GM18909 (cell line): ENCODE measurements at regions not wholly inside any gene's neighbourhood (a gene's known extent, or its start where the extent isn't known, plus 50 kb on each side); places are given as distances from the start of the nearest gene placed in this dataset.

Source experiments
- ATAC-seq: cut with Tn5 transposase; IDR thresholded peaks from one replicate; pipeline ENCODE4 v1.9.1; 2021; ENCODE audit warnings: mild to moderate bottlenecking; ENCODE audit not compliant: unreplicated experiment, poor library complexity

DNA sequence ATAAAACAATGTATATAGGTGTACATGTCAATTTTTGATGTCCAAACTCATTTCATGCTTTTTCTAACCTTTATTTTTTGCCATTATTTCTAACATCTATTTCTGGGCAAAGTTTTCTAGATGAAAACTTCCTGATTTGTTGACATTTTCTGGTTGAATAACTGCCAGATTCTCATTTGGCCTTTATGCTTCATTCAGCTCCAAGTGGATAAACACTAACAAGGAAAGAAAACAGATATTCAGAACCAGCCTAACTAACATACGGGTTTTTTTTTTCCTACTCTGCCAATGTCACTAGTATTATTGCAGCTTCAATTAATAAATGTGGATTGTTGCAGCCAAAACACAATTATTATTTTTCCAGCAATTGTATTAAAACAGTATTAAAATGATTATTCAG, 50.9 kb upstream of the RAP1GDS1 start:
- ATAC-seq, result no peak

DNA sequence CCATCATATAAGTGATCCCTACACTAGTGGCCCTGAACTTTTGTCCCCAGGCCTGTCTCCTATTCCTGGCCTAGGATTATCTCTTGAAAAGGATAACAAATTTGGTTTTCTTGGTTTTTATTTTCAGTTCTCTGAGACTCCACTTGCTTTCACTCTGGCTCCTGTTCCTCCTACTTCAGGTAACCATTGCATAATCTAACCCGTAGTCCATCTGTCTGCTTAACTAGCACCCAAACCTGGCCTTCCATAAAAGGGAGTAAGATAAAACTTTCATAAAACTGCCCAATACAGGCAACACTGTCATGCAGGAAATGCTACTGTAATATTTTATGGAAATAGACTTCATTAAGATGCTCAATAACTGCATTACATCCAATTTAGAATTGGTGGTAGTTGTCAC, 52.1 kb upstream of the RAP1GDS1 start:
- ATAC-seq, result no peak

DNA sequence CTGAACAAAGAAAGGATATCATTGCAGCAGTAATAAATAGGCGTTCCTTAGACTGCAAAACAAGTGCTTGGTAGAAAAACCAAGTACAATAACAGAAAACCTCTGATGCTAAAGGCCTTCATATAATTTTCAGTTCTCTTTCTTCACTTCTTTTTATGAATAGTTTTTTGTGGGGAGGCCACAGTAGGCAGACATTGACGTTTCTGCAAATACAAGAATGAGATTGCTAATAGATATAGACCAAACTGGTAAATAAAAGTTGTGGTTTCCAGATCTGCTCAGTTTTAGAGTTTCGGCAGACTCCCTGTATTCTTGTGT, 57.0 kb upstream of the RAP1GDS1 start:
- ATAC-seq, result peak; percentile 65

DNA sequence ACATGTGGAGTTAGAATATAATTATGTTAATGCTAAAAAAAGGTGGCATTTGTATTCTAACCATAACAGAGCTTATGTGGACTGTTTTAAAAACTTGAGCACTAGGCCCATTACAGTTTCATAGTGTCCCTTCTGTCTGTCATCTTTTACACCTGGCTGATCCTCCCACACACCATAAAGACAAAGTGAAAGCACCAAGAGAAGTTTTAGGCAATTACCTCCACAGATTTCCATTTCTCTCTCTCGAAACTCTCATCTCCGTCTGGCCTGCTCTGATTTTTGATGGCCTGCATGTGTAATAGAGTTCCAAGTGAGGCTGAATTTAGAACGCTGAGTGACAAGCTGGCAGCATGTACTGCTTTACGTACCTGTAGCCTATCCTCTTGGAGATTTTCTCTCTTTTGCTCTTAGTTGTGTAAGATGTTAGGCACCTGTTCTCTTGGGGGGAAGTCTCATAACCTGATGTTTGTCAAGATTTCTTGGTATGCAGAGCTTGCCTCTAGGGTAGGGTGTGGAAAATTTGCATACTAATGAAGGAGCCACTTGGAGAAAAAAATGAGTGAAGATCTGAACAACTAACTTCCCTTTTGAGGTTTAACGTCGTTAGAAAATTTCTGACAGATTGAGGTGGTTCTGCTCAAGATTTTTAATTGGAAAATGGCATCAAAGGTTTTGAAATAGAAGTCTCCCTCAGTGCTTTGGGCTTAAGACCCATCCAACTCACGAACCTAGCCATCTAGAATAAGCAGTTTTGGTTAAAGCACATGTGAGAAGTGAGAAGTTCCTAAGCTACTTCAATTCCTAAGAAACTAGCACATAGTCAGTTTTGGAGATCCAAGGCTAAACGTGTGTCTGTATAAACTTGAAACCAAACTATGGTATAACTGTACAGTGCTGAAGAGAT, 57.6 kb upstream of the RAP1GDS1 start:
- peak; percentile 79 for ATAC-seq

DNA sequence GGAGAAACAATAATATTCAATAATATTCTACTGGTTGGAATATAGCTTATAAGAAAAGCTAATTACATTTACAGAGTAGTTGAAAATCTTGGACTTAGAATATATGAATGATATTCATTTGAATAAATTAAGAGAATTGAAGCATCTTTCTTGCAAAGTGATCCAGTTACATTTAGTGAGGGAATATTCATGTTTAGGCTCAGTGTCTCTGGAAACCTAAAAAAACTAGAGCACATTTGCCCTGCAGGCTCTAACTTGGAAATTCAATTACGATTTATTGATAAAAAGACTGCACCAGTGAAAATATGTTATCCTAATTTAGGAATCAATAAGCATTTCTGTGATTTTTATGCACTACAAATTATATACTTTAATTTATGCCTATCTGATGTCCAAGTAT, 58.3 kb upstream of the RAP1GDS1 start:
- no peak for ATAC-seq

DNA sequence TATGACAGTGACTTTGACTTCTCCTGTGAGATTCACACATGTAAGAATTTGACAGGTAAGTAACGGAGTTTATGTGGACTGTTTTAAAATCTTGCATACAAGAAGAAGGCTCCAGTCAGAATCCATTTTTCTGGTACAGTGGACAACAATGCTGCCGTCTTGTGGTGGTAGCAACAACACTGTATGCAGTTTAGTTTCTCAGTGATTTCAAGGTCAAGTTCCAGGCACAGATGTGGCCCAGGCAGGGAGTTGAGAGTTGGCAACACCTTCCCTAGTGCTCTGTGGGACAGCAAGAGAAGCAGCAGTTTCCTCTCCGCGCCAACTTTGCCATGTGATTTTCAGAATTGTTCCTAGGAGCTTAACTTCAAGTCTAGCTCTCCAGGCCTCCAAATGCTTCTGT, 56.0 kb upstream of the STPG2 start:
- ATAC-seq, result no peak

DNA sequence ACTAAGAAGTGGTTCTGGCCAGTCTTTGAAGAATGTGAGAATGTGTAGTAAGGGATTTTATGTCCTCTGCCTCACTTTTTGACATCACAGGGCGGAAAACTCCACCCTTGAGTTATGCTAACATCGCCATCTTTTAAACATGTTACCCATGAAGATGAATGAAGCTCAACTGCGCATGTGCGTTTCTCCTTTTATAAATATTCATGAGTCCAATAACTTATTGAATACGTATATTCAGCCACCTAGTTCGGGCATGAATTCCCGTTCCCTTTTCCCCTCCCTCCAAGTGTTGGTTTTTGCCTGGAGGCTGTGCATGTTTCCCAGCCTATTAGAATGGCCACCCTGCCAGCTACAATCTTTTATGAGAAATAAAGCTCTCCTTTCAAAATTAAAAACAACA, 51.7 kb upstream of the STPG2 start:
- no peak for ATAC-seq

DNA sequence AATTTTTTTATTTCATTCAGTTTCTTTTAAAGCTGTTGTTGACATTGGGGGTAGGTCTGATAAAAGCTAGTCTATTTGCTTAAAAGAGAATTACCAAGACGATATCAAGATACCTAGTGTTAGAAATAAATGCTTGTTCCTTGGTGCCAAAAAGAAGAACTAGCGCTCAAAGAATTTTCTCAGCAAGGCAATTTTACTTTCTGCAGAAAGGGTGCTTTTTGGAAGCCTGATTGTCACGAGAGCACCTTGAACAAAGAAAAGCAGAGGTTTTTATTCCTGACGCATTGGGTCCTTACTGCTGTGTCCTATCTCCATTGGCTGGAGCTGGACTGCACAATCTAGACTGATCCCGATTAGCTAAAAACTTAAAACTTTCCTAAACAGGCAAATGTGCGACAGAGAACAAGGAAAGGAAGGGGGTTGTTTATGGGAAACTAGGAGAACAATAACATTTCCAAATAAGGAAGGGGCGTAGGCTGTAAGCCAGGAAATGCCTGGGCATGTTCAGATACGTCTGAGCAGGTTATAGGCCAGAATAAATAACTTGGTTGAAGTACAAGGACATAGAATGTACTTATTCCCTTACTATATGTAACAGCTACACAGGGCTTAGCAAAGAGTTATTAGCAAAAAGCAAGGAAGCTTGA, 50.3 kb upstream of the STPG2 start:
- ATAC-seq, result no peak
